Smooth muscle cell (in vitro differentiated cells): ENCODE measurements at regions not wholly inside any gene's neighbourhood (a gene's known extent, or its start where the extent isn't known, plus 50 kb on each side); places are given as distances from the start of the nearest gene placed in this dataset.

ENCODE experiments used
- DNase-seq: peaks from one replicate; lab custom pipeline; 2025; ENCODE audit not compliant: unreplicated experiment; lab: John Stamatoyannopoulos, UW
- H2AFZ ChIP-seq: fragments of 200-600 bp; sonication (generic); 2 replicates; pipeline ENCODE4 v1.6.0; 2016; ENCODE audit warnings: antibody characterized with exemption, low read depth, mild to moderate bottlenecking
- H3F3A ChIP-seq: fragments of 200-600 bp; sonication (generic); 2 replicates; pipeline ENCODE4 v1.6.0; 2017; ENCODE audit warnings: antibody characterized with exemption, low read depth
- H3K27ac ChIP-seq: fragments of 200-600 bp; sonication (generic); 2 replicates; pipeline ENCODE4 v1.5.1; 2016; ENCODE audit warnings: low read depth, mild to moderate bottlenecking
- H3K27me3 ChIP-seq: fragments of 200-600 bp; sonication (generic); 2 replicates; pipeline ENCODE4 v1.6.1; 2016; ENCODE audit warnings: low read depth, mild to moderate bottlenecking
- H3K36me3 ChIP-seq: fragments of 200-600 bp; sonication (generic); 2 replicates; pipeline ENCODE4 v1.5.1; 2016; ENCODE audit warnings: low read depth
- H3K4me1 ChIP-seq: fragments of 200-600 bp; sonication (generic); 2 replicates; pipeline ENCODE4 v1.5.1; 2016; ENCODE audit warnings: low read depth
- H3K4me2 ChIP-seq: fragments of 200-600 bp; sonication (generic); 2 replicates; pipeline ENCODE4 v1.6.0; 2016; ENCODE audit warnings: mild to moderate bottlenecking
- H3K4me3 ChIP-seq: fragments of 200-600 bp; sonication (generic); 2 replicates; pipeline ENCODE4 v1.5.1; 2016; ENCODE audit warnings: mild to moderate bottlenecking
- H3K79me2 ChIP-seq: fragments of 200-600 bp; sonication (generic); 2 replicates; pipeline ENCODE4 v1.6.0; 2016; ENCODE audit warnings: low read depth, mild to moderate bottlenecking
- H3K9ac ChIP-seq: fragments of 200-600 bp; sonication (generic); 2 replicates; pipeline ENCODE4 v1.6.0; 2016; ENCODE audit warnings: low read depth
- H3K9me3 ChIP-seq: fragments of 200-600 bp; sonication (generic); replicated peaks from 2 replicates; pipeline ENCODE4 v1.5.1; 2016; ENCODE audit warnings: low read depth
- H4K20me1 ChIP-seq: fragments of 200-600 bp; sonication (generic); 2 replicates; pipeline ENCODE4 v1.6.0; 2016; ENCODE audit warnings: low read depth
- CTCF ChIP-seq: fragments of 200-600 bp; sonication (generic); IDR thresholded peaks from 2 replicates; pipeline ENCODE4 v1.5.1; 2017; ENCODE audit warnings: borderline replicate concordance, mild to moderate bottlenecking, antibody characterized with exemption; ENCODE audit not compliant: insufficient read depth, poor library complexity, severe bottlenecking
- WGBS: methylation state at CpG from one replicate; pipeline ENCODE4 v1.1.7; 2016; ENCODE audit warnings: low lambda C conversion rate; 5-methylcytosine and 5-hydroxymethylcytosine counted together

DNA sequence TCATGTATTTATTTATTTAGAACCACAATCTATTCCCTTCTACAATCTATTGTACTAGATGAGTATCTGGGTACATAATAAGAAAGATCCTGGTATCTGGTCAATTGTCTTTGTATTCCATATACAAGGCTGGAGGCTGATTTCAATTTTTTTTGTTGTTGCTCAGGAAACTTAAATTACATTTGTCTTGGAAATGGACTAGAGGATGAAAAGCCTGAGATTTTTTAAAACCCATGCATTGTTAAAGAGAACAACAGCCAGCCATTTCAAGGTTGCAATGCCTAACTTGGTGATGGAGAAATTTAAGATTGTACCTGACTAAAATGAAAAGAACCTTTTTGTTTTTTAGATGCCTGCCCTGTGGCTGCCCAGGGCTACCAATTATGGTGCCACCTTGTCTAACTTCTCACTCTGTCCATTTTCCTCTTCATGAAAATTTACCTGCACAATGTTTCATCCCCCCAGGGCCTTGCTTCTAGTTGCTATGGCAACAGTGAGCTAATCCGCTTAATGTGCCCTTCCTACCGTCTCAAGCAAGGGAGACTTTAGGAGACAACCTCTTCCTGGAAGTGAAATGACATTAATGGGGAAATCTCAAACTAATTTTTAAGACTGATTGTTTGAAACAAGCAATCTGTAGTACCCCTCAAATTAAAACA is 203.7 kb upstream of the PHYHIPL start:
- H3K27ac ChIP-seq, result no peak overlapping the region
- no peak overlapping the region for H2AFZ ChIP-seq
- no peaks in the 10 kb centered on the region for H3K79me2 ChIP-seq
- no peak overlapping the region for H3K4me2 ChIP-seq
- DNase-seq, result no peak
- H3K9me3 ChIP-seq, result no peaks in the 10 kb centered on the region
- no peak for TF ChIP-seq CTCF
- H3K36me3 ChIP-seq, result no peaks in the 10 kb centered on the region
- no peaks in the 10 kb centered on the region for H3F3A ChIP-seq
- H3K4me1 ChIP-seq, result peaks cover 19% of the 10 kb centered on the region
- 59% methylated on average over 2 of the region's 2 CpGs for WGBS
- H3K27me3 ChIP-seq, result no peaks in the 10 kb centered on the region
- H3K9ac ChIP-seq, result no peak overlapping the region
- no peaks in the 10 kb centered on the region for H4K20me1 ChIP-seq
- no peak overlapping the region for H3K4me3 ChIP-seq

- Histone ChIP-seq H3K27ac (no peak overlapping the region), H3K79me2 (no peaks in the 10 kb centered on the region), H3K9ac (no peak overlapping the region), H3F3A (no peaks in the 10 kb centered on the region), H2AFZ (no peak overlapping the region), H3K4me1 (peaks cover 14% of the 10 kb centered on the region), H3K27me3 (no peaks in the 10 kb centered on the region), H4K20me1 (no peaks in the 10 kb centered on the region), H3K9me3 (no peaks in the 10 kb centered on the region), H3K4me2 (no peak overlapping the region), H3K36me3 (no peaks in the 10 kb centered on the region), H3K4me3 (no peak overlapping the region)
- DNase-seq, result no peak
- TF ChIP-seq CTCF, result no peak
- 91% methylated on average over 2 of the region's 2 CpGs for WGBS
Observed at GRCh38 chr10:58973235-58973595, 203.2 kb upstream of the PHYHIPL start.

DNA sequence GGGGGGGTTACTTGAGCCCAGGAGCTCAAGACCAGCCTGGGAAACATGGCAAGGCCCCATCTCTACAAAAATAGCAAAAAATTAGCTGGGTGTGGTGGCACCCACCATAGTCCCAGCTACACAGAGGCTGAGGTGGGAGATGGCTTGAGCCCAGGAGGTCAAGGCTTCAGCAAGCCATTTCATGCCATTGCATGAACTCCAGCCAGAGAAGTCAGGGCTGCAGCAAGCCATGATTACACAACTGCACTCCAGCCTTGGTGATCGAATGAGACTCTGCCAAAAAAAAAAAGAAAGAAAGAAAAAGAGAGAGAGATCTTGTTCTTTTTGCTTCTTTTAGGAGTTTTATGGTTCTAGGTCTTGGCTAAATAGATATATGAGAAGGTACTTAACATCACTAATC is 200.2 kb upstream of the PHYHIPL start:
- no peak overlapping the region for H3K4me3 ChIP-seq
- peaks cover 8% of the 10 kb centered on the region for H3K4me1 ChIP-seq
- no peak for DNase-seq
- no peaks in the 10 kb centered on the region for H3K9me3 ChIP-seq
- no peak overlapping the region for H3K27ac ChIP-seq
- no peaks in the 10 kb centered on the region for H4K20me1 ChIP-seq
- no peak overlapping the region for H2AFZ ChIP-seq
- no peaks in the 10 kb centered on the region for H3K27me3 ChIP-seq
- H3K36me3 ChIP-seq, result no peaks in the 10 kb centered on the region
- H3K4me2 ChIP-seq, result no peak overlapping the region
- no peak overlapping the region for H3K9ac ChIP-seq
- WGBS, result 93% methylated on average over 1 of the region's 1 CpG
- no peak for TF ChIP-seq CTCF
- no peaks in the 10 kb centered on the region for H3F3A ChIP-seq
- no peaks in the 10 kb centered on the region for H3K79me2 ChIP-seq

DNA sequence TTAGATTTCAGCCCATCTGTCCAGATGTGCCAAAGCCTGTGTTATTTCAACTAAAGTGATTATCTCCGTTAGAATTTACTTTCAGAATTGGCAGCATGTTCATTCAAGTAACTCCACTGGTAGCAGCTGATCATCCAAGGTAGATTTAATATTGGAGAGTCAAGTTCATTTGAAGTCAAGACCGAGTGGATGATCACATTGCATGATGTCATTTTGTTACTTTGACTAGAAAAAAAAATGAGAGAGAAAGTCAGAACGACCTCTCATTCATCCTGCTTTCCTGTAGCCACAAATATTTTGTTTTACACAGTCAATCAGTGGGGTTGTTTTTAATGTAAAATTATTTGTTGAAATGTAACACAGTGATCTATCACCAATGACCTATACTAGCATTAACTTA is 196.7 kb upstream of the PHYHIPL start:
- H3F3A ChIP-seq, result no peaks in the 10 kb centered on the region
- H3K36me3 ChIP-seq, result no peaks in the 10 kb centered on the region
- TF ChIP-seq CTCF, result no peak
- H4K20me1 ChIP-seq, result no peaks in the 10 kb centered on the region
- peaks cover 4% of the 10 kb centered on the region for H3K4me1 ChIP-seq
- no peak overlapping the region for H2AFZ ChIP-seq
- no peak overlapping the region for H3K27ac ChIP-seq
- H3K79me2 ChIP-seq, result no peaks in the 10 kb centered on the region
- H3K27me3 ChIP-seq, result no peaks in the 10 kb centered on the region
- WGBS, result 90% methylated on average over 3 of the region's 3 CpGs
- H3K9me3 ChIP-seq, result no peaks in the 10 kb centered on the region
- no peak overlapping the region for H3K4me2 ChIP-seq
- H3K9ac ChIP-seq, result no peak overlapping the region
- H3K4me3 ChIP-seq, result no peak overlapping the region
- DNase-seq, result no peak
